Psoas muscle (tissue), 7 donors: ENCODE measurements at regions not wholly inside any gene's neighbourhood (a gene's known extent, or its start where the extent isn't known, plus 50 kb on each side); places are given as distances from the start of the nearest gene placed in this dataset.

ENCODE experiments used
- ATAC-seq, 4 donors: fragments of 200-7000 bp; cut with Tn5 transposase; one replicate each; pipeline ENCODE4 v1.9.1; 2020; ENCODE audit warnings: moderate library complexity in 3 of 4, mild to moderate bottlenecking in 2 of 4
- DNase-seq, 2 donors: peaks; one replicate each; pipeline ENCODE4 v3.0.0-alpha.2; 2020
- H3K27ac ChIP-seq: fragments of 200-600 bp; one replicate; pipeline ENCODE4 v1.8.0; 2022
- H3K27me3 ChIP-seq, 3 donors: fragments of 200-600 bp in 1 of 3; one replicate each; pipeline versions ENCODE4 v1.6.1 to v1.8.0; 2013 to 2022; ENCODE audit warnings: low read length in 2 of 3, mild to moderate bottlenecking in 2 of 3, moderate library complexity in 1 of 3; ENCODE audit not compliant: insufficient read depth in 3 of 3
- H3K36me3 ChIP-seq, 2 donors: fragments of 200-600 bp in 1 of 2; one replicate each; pipeline versions ENCODE4 v1.6.1 to v1.8.0; 2013 to 2022; ENCODE audit warnings: low read depth in 1 of 2, mild to moderate bottlenecking in 1 of 2, moderate library complexity in 1 of 2; ENCODE audit not compliant: insufficient read depth in 1 of 2
- H3K4me1 ChIP-seq: fragments of 200-600 bp; one replicate; pipeline ENCODE4 v1.8.0; 2022
- H3K4me3 ChIP-seq: fragments of 200-600 bp; one replicate; pipeline ENCODE4 v1.8.0; 2022; ENCODE audit warnings: mild to moderate bottlenecking
- H3K9me3 ChIP-seq: fragments of 200-600 bp; one replicate; pipeline ENCODE4 v1.8.0; 2022
- WGBS, 3 donors: extraction: QIAGEN DNeasy Blood & Tissue Kit; methylation state at CpG; one replicate each; pipeline versions ENCODE4 v1.1.6 to v1.1.7; 2013; 5-methylcytosine and 5-hydroxymethylcytosine counted together
- intact Hi-C, 2 donors: fragments of 100-400 bp; cut with DNase I; formaldehyde crosslinking; loops; one replicate each; pipeline versions ENCODE4 v1.11.0 to v1.14.2; 2022
- TF ChIP-seq, protein P1 (sequence below): fragments of 200-600 bp; IDR thresholded peaks from one replicate; pipeline ENCODE4 v1.8.0; 2022; ENCODE audit warnings: antibody characterized with exemption
- donor health status: healthy with polysubstance abuse.
- donor health status: DM: no; HTN: no; CAD: no; lungs with moderate emphysema.
- donor health status: Bipolar disorder and iron deficiency.
- donor health status: healthy.
- donor health status: DM: yes; HTN: yes; CAD: no.
- donor health status: DM: no; HTN: no; CAD: no.
- donor health status: DM: yes; HTN: yes; CAD: no.

GRCh38 chr17:13292291-13292690, 274.5 kb upstream of the ELAC2 start:
- no peaks in the 10 kb centered on the region for H3K4me1 ChIP-seq
- no peaks in the 10 kb centered on the region for H3K27me3 ChIP-seq
- no peak overlapping the region for H3K27ac ChIP-seq
- intact Hi-C loops = no loop called here
- no peak overlapping the region for H3K4me3 ChIP-seq
- ATAC-seq = no peak
- DNase-seq = no peak
- H3K9me3 ChIP-seq = no peaks in the 10 kb centered on the region
- no peaks in the 10 kb centered on the region for H3K36me3 ChIP-seq
- WGBS, 3 donors = 66 to 70% (median 66%) methylated on average over 10 of the region's 10 CpGs
- TF ChIP-seq, protein P1, sequence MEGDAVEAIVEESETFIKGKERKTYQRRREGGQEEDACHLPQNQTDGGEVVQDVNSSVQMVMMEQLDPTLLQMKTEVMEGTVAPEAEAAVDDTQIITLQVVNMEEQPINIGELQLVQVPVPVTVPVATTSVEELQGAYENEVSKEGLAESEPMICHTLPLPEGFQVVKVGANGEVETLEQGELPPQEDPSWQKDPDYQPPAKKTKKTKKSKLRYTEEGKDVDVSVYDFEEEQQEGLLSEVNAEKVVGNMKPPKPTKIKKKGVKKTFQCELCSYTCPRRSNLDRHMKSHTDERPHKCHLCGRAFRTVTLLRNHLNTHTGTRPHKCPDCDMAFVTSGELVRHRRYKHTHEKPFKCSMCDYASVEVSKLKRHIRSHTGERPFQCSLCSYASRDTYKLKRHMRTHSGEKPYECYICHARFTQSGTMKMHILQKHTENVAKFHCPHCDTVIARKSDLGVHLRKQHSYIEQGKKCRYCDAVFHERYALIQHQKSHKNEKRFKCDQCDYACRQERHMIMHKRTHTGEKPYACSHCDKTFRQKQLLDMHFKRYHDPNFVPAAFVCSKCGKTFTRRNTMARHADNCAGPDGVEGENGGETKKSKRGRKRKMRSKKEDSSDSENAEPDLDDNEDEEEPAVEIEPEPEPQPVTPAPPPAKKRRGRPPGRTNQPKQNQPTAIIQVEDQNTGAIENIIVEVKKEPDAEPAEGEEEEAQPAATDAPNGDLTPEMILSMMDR = no peak

GRCh38 chr17:13288248-13288647, 270.4 kb upstream of the ELAC2 start:
- H3K27ac ChIP-seq = no peak overlapping the region
- H3K27me3 ChIP-seq = no peaks in the 10 kb centered on the region
- H3K4me1 ChIP-seq = no peaks in the 10 kb centered on the region
- H3K9me3 ChIP-seq = no peaks in the 10 kb centered on the region
- no peak for DNase-seq
- no peak for ATAC-seq
- WGBS, 3 donors = 79 to 81% (median 80%) methylated on average over 4 of the region's 4 CpGs
- no peaks in the 10 kb centered on the region for H3K36me3 ChIP-seq
- no peak overlapping the region for H3K4me3 ChIP-seq
- intact Hi-C loops = no loop called here
- TF ChIP-seq, protein P1 = no peak

GRCh38 chr17:13287226-13287625, 269.4 kb upstream of the ELAC2 start:
- Histone ChIP-seq H3K36me3 (no peaks in the 10 kb centered on the region), H3K4me3 (no peak overlapping the region), H3K9me3 (no peaks in the 10 kb centered on the region), H3K27me3 (no peaks in the 10 kb centered on the region), H3K27ac (no peak overlapping the region), H3K4me1 (no peaks in the 10 kb centered on the region)
- TF ChIP-seq, protein P1 = no peak
- intact Hi-C loops = no loop called here
- DNase-seq (no peak), ATAC-seq (no peak)
- WGBS, 3 donors = 79 to 98% (median 81%) methylated on average over 6 of the region's 6 CpGs

DNA sequence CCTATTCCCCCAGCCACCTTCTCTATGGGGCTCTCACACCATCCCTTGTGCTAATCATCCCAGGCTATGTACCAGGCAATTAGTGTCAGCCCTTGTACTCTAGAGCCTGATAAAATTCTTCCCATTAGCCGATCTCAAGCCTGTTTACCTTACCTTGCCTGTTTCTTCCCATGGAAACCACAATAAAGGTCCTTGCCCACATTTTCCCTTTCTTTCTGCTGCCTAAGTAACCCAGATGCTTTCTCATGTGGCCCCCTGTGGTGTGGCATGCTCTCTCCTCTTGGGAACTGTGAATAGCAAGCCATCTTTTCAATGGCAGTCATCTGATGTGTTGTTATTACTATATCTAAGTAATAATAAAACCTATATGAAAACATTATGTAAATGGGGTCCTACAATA, 265.8 kb upstream of the ELAC2 start:
- ATAC-seq (no peak), DNase-seq (no peak)
- H3K27me3 ChIP-seq = no peaks in the 10 kb centered on the region
- TF ChIP-seq, protein P1 = no peak
- intact Hi-C loops = no loop called here
- H3K4me3 ChIP-seq = no peak overlapping the region
- H3K36me3 ChIP-seq = no peaks in the 10 kb centered on the region
- H3K27ac ChIP-seq = no peak overlapping the region
- no peaks in the 10 kb centered on the region for H3K9me3 ChIP-seq
- 59 to 73% (median 63%) methylated on average over 1 of the region's 1 CpG for WGBS, 3 donors
- H3K4me1 ChIP-seq = no peaks in the 10 kb centered on the region

GRCh38 chr17:13281626-13282025, 263.8 kb upstream of the ELAC2 start:
- Histone ChIP-seq H3K4me1 (no peaks in the 10 kb centered on the region), H3K27me3 (no peaks in the 10 kb centered on the region), H3K9me3 (no peaks in the 10 kb centered on the region), H3K27ac (no peak overlapping the region), H3K36me3 (no peaks in the 10 kb centered on the region), H3K4me3 (no peak overlapping the region)
- DNase-seq (no peak), ATAC-seq (no peak)
- TF ChIP-seq, protein P1 = no peak
- intact Hi-C loops = no loop called here
- 69 to 88% (median 73%) methylated on average over 3 of the region's 3 CpGs for WGBS, 3 donors
